Gastrocnemius medialis (tissue), 4 donors: ENCODE measurements at regions not wholly inside any gene's neighbourhood (a gene's known extent, or its start where the extent isn't known, plus 50 kb on each side); places are given as distances from the start of the nearest gene placed in this dataset.

Experiments used
- ATAC-seq, 2 donors: fragments of 150-250 bp; one replicate each; pipeline ENCODE4 v1.9.1; 2016
- DNase-seq, 2 donors: peaks; one replicate each; pipeline ENCODE4 v3.0.0-alpha.2; 2019
- H3K27ac ChIP-seq, 4 donors: fragments of 200-600 bp; sonication (generic); 1 replicate in 1 of 4; 2 replicates in 3 of 4; pipeline ENCODE4 v1.5.1; 2016 to 2018; ENCODE audit warnings: mild to moderate bottlenecking in 2 of 4, moderate library complexity in 1 of 4
- H3K27me3 ChIP-seq, 3 donors: fragments of 200-600 bp; sonication (generic) in 2 of 3; 1 replicate in 1 of 3; 2 replicates in 2 of 3; pipeline versions ENCODE4 v1.5.1 to v1.6.0; 2016 to 2019; ENCODE audit warnings: mild to moderate bottlenecking in 1 of 3, moderate library complexity in 1 of 3
- H3K36me3 ChIP-seq, 2 donors: fragments of 200-600 bp; sonication (generic) in 1 of 2; one replicate each; pipeline ENCODE4 v1.5.1; 2017 to 2018
- H3K4me1 ChIP-seq, 2 donors: fragments of 200-600 bp; sonication (generic) in 1 of 2; one replicate each; pipeline ENCODE4 v1.5.1; 2016 to 2017; ENCODE audit warnings: mild to moderate bottlenecking in 2 of 2
- H3K4me3 ChIP-seq, 4 donors: fragments of 200-600 bp; sonication (generic) in 3 of 4; 1 replicate in 1 of 4; 2 replicates in 3 of 4; pipeline ENCODE4 v1.5.1; 2016 to 2019; ENCODE audit warnings: mild to moderate bottlenecking in 2 of 4
- H3K9me3 ChIP-seq, 3 donors: fragments of 200-600 bp; sonication (generic) in 2 of 3; 1 replicate in 1 of 3; 2 replicates in 2 of 3; pipeline ENCODE4 v1.5.1; 2016 to 2019
- CTCF ChIP-seq, 5 experiments: fragments of 450-650 bp in 3 of 5; fragments of 200-600 bp in 2 of 5; sonication (generic) in 2 of 5; IDR thresholded peaks in 4 of 5; conservative IDR thresholded peaks in 1 of 5; 1 replicate in 4 of 5; 2 replicates in 1 of 5; pipeline ENCODE4 v1.5.1; 2016 to 2019; ENCODE audit warnings: antibody characterized with exemption in 5 of 5, mild to moderate bottlenecking in 3 of 5, moderate library complexity in 3 of 5
- POLR2A ChIP-seq, 2 donors: fragments of 450-650 bp; IDR thresholded peaks; one replicate each; pipeline ENCODE4 v1.6.1; 2017; ENCODE audit warnings: antibody characterized with exemption in 2 of 2, mild to moderate bottlenecking in 2 of 2, moderate library complexity in 2 of 2
- in situ Hi-C, 4 donors: fragments of 200-750 bp; cut with MboI; loops; one replicate each; pipeline versions ENCODE4 v1.15.0 to v1.8.0; 2017; ENCODE audit warnings: low sequenced_read_pairs in 4 of 4
- intact Hi-C: fragments of 100-400 bp; cut with DNase I; formaldehyde crosslinking; loops from one replicate; pipeline ENCODE4 v1.15.1; 2023; ENCODE audit warnings: low total_unique reads

- Histone ChIP-seq H3K27ac (no peak overlapping the region), H3K4me1 (no peaks in the 10 kb centered on the region), H3K9me3 (peaks cover 0 to 4% (median 0%) of the 10 kb centered on the region in 3 donors), H3K4me3 (no peak overlapping the region), H3K27me3 (peaks cover 0 to 5% (median 0%) of the 10 kb centered on the region in 3 donors), H3K36me3 (no peaks in the 10 kb centered on the region)
- DNase-seq (no peak), ATAC-seq (no peak)
- intact Hi-C loops: no loop called here
- in situ Hi-C loops: loop anchor here in 2 of 4 donors (10.0 to 25.0 kb wide), 2 partner anchors 353 to 501 kb away; no protein-coding TSS in a partner anchor
- TF ChIP-seq CTCF (IDR thresholded peaks at IDR 0.05 in 4 of 5, conservative IDR thresholded peaks at IDR 0.05 in 1 of 5) (no peak), POLR2A (IDR thresholded peaks at IDR 0.05) (no peak)
Measured at GRCh38 chr2:75415731-75416130, 145.0 kb downstream of the EVA1A start.

- no peak overlapping the region for H3K4me3 ChIP-seq
- DNase-seq: no peak
- H3K27me3 ChIP-seq: peaks cover 0 to 5% (median 0%) of the 10 kb centered on the region in 3 donors
- ATAC-seq: no peak
- no peaks in the 10 kb centered on the region for H3K36me3 ChIP-seq
- H3K4me1 ChIP-seq: no peaks in the 10 kb centered on the region
- H3K27ac ChIP-seq: no peak overlapping the region
- H3K9me3 ChIP-seq: peaks cover 0 to 4% (median 0%) of the 10 kb centered on the region in 3 donors
- TF ChIP-seq CTCF (IDR thresholded peaks at IDR 0.05 in 4 of 5, conservative IDR thresholded peaks at IDR 0.05 in 1 of 5) (no peak), POLR2A (IDR thresholded peaks at IDR 0.05) (no peak)
- in situ Hi-C loops (loop anchor here in 2 of 4 donors (10.0 to 25.0 kb wide), 2 partner anchors 353 to 500 kb away; no protein-coding TSS in a partner anchor), intact Hi-C loops (no loop called here)
Measured at GRCh38 chr2:75415111-75415626, 145.6 kb downstream of the EVA1A start.

DNA sequence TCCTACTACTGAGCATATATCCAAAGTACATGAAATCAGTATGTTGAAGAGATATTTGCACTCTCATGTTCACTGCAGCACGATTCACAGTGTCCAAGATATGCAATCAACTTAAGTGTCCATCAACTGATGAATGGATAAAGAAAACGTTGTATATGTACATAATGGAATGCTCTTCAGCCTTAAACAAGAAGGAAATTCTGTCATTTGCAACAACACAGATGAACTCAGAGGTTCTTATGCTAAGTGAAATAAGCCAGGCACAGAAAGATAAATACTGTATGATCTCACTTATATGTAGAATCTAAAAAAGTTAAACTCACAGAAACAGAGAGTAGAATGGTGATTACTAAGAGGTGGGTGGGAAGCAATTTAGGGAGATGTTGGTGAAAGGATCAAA is 149.2 kb downstream of the EVA1A start:
- intact Hi-C loops: no loop called here

GRCh38 chr2:75410702-75411101 is 150.0 kb downstream of the EVA1A start:
- no peak overlapping the region for H3K4me3 ChIP-seq
- H3K27me3 ChIP-seq: peaks cover 0 to 6% (median 5%) of the 10 kb centered on the region in 3 donors
- no peaks in the 10 kb centered on the region for H3K36me3 ChIP-seq
- H3K27ac ChIP-seq: no peak overlapping the region
- no peak for DNase-seq
- no peak for ATAC-seq
- intact Hi-C loops: no loop called here
- no peak for TF ChIP-seq CTCF (IDR thresholded peaks at IDR 0.05 in 4 of 5, conservative IDR thresholded peaks at IDR 0.05 in 1 of 5)
- TF ChIP-seq POLR2A (IDR thresholded peaks at IDR 0.05): no peak
- H3K4me1 ChIP-seq: no peaks in the 10 kb centered on the region
- peaks cover 0 to 4% (median 0%) of the 10 kb centered on the region in 3 donors for H3K9me3 ChIP-seq
- in situ Hi-C loops: loop anchor here in 2 of 4 donors (10.0 to 25.0 kb wide), 2 partner anchors 348 to 496 kb away; no protein-coding TSS in a partner anchor

More for the DNA sequence above, 149.2 kb downstream of the EVA1A start:
- Histone ChIP-seq H3K9me3 (peaks cover 0 to 4% (median 0%) of the 10 kb centered on the region in 3 donors), H3K27ac (no peak overlapping the region), H3K4me1 (no peaks in the 10 kb centered on the region), H3K27me3 (peaks cover 0 to 5% (median 0%) of the 10 kb centered on the region in 3 donors), H3K36me3 (no peaks in the 10 kb centered on the region), H3K4me3 (no peak overlapping the region)
- no peak for DNase-seq
- no peak for ATAC-seq
- TF ChIP-seq CTCF (IDR thresholded peaks at IDR 0.05 in 4 of 5, conservative IDR thresholded peaks at IDR 0.05 in 1 of 5) (no peak), POLR2A (IDR thresholded peaks at IDR 0.05) (no peak)
- in situ Hi-C loops: loop anchor here in 2 of 4 donors (10.0 to 25.0 kb wide), 2 partner anchors 349 to 497 kb away; no protein-coding TSS in a partner anchor
